ENCODE measurements at regions not wholly inside any gene's neighbourhood (a gene's known extent, or its start where the extent isn't known, plus 50 kb on each side); places are given as distances from the start of the nearest gene placed in this dataset.

GRCh38 chr11:36930256-36930655, 332.2 kb upstream of the RAG2 start:
- Histone ChIP-seq H3K4me3 (replicated peaks; ENCODE audit: insufficient read depth, low read length) (no peak overlapping the region), H3K27ac (replicated peaks) (no peak overlapping the region), H3K27me3 (ENCODE audit: insufficient read depth, poor library complexity, severe bottlenecking) (no peaks in the 10 kb centered on the region)
- DNase-seq (ENCODE audit: low read depth in 1 of 2, low spot score in 1 of 2) = no peak
- no peak for TF ChIP-seq SPI1 (IDR thresholded peaks at IDR 0.05; ENCODE audit: borderline replicate concordance, low read depth)
- no peak for TF ChIP-seq GABPA (IDR thresholded peaks at IDR 0.05; ENCODE audit: low read depth)
- TF ChIP-seq CTCF (IDR thresholded peaks at IDR 0.05; ENCODE audit: insufficient read depth, low read length) = no peak
- TF ChIP-seq POLR2AphosphoS5 (IDR thresholded peaks at IDR 0.05; ENCODE audit: low read depth) = no peak
- TF ChIP-seq REST (IDR thresholded peaks at IDR 0.05; ENCODE audit: insufficient replicate concordance, low read depth) = no peak

GRCh38 chr11:36929401-36929800, 331.4 kb upstream of the RAG2 start:
- Histone ChIP-seq H3K27me3 (ENCODE audit: insufficient read depth, poor library complexity, severe bottlenecking) (no peaks in the 10 kb centered on the region), H3K4me3 (replicated peaks; ENCODE audit: insufficient read depth, low read length) (no peak overlapping the region), H3K27ac (replicated peaks) (no peak overlapping the region)
- TF ChIP-seq GABPA (IDR thresholded peaks at IDR 0.05; ENCODE audit: low read depth) (no peak), POLR2AphosphoS5 (IDR thresholded peaks at IDR 0.05; ENCODE audit: low read depth) (no peak), SPI1 (IDR thresholded peaks at IDR 0.05; ENCODE audit: borderline replicate concordance, low read depth) (no peak), CTCF (IDR thresholded peaks at IDR 0.05; ENCODE audit: insufficient read depth, low read length) (no peak), REST (IDR thresholded peaks at IDR 0.05; ENCODE audit: insufficient replicate concordance, low read depth) (no peak)
- no peak for DNase-seq (ENCODE audit: low read depth in 1 of 2, low spot score in 1 of 2)

- Histone ChIP-seq H3K27me3 (ENCODE audit: insufficient read depth, poor library complexity, severe bottlenecking) (peaks cover 3% of the 10 kb centered on the region), H3K27ac (replicated peaks) (no peak overlapping the region), H3K4me3 (replicated peaks; ENCODE audit: insufficient read depth, low read length) (no peak overlapping the region)
- no peak for TF ChIP-seq CTCF (IDR thresholded peaks at IDR 0.05; ENCODE audit: insufficient read depth, low read length)
- TF ChIP-seq REST (IDR thresholded peaks at IDR 0.05; ENCODE audit: insufficient replicate concordance, low read depth) = no peak
- TF ChIP-seq POLR2AphosphoS5 (IDR thresholded peaks at IDR 0.05; ENCODE audit: low read depth) = no peak
- no peak for TF ChIP-seq GABPA (IDR thresholded peaks at IDR 0.05; ENCODE audit: low read depth)
- no peak for TF ChIP-seq SPI1 (IDR thresholded peaks at IDR 0.05; ENCODE audit: borderline replicate concordance, low read depth)
- no peak for DNase-seq (ENCODE audit: low read depth in 1 of 2, low spot score in 1 of 2)
These were observed 330.6 kb upstream of the RAG2 start for GRCh38 chr11:36928621-36929020.

All from HL-60 (cell line).